Endothelial cell of umbilical vein (primary cell): ENCODE measurements at regions not wholly inside any gene's neighbourhood (a gene's known extent, or its start where the extent isn't known, plus 50 kb on each side); places are given as distances from the start of the nearest gene placed in this dataset.

Experiments
- CTCF ChIP-seq, 2 donors: IDR thresholded peaks; 1 replicate in 1 of 2; 2 replicates in 1 of 2; pipeline ENCODE4 v1.5.1; 2011; ENCODE audit warnings: low read length in 2 of 2, mild to moderate bottlenecking in 2 of 2, moderate library complexity in 2 of 2, control low read depth in 1 of 2, inconsistent platforms in 1 of 2, low read depth in 1 of 2; ENCODE audit not compliant: insufficient read depth in 1 of 2; ENCODE audit errors: extremely low read depth in 1 of 2
- EZH2 ChIP-seq: IDR thresholded peaks from 2 replicates; pipeline ENCODE4 v1.6.1; 2012; ENCODE audit warnings: borderline replicate concordance, low read depth, mild to moderate bottlenecking, moderate library complexity, low read length, inconsistent platforms; ENCODE audit not compliant: severe bottlenecking
- FOS ChIP-seq: IDR thresholded peaks from 2 replicates; pipeline ENCODE4 v1.6.1; 2011; ENCODE audit warnings: mild to moderate bottlenecking, low read length, moderate library complexity, borderline replicate concordance; ENCODE audit not compliant: insufficient read depth
- JUN ChIP-seq: IDR thresholded peaks from 2 replicates; pipeline ENCODE4 v1.6.1; 2011; ENCODE audit warnings: borderline replicate concordance, low read depth; ENCODE audit not compliant: insufficient read length, insufficient read depth
- MAX ChIP-seq: IDR thresholded peaks from 2 replicates; pipeline ENCODE4 v1.6.1; 2011; ENCODE audit not compliant: insufficient read depth, insufficient read length
- MYC ChIP-seq: IDR thresholded peaks from one replicate; pipeline ENCODE4 v1.6.1; 2011; ENCODE audit warnings: mild to moderate bottlenecking, low read depth, low read length
- POLR2A ChIP-seq: IDR thresholded peaks from 2 replicates; pipeline ENCODE4 v1.6.1; 2012; ENCODE audit warnings: low read depth, mild to moderate bottlenecking, control low read depth, low read length
- POLR2AphosphoS5 ChIP-seq: IDR thresholded peaks from 2 replicates; pipeline ENCODE4 v1.6.1; 2012; ENCODE audit warnings: low read depth, mild to moderate bottlenecking, control low read depth, low read length, moderate library complexity; ENCODE audit not compliant: insufficient read depth

GRCh38 chr1:116847190-116847589 is 62.5 kb upstream of the PTGFRN start:
- TF ChIP-seq POLR2A (no peak), MYC (no peak), CTCF (IDR thresholded peaks at IDR 0.05; ENCODE audit: extremely low read depth in 1 of 2, insufficient read depth in 1 of 2, low read depth in 1 of 2, low read length in 2 of 2) (no peak), POLR2AphosphoS5 (no peak), MAX (no peak), EZH2 (no peak), FOS (no peak), JUN (no peak)
